DND-41 (cell line): ENCODE measurements at regions not wholly inside any gene's neighbourhood (a gene's known extent, or its start where the extent isn't known, plus 50 kb on each side); places are given as distances from the start of the nearest gene placed in this dataset.

Source experiments
- EZH2 ChIP-seq: IDR thresholded peaks from 3 replicates; pipeline ENCODE4 v1.6.1; 2012; ENCODE audit warnings: borderline replicate concordance, low read depth, mild to moderate bottlenecking, moderate library complexity, low read length, inconsistent platforms; ENCODE audit not compliant: severe bottlenecking
- TF ChIP-seq, protein P1 (sequence below): IDR thresholded peaks from 2 replicates; pipeline ENCODE4 v1.5.1; 2012; ENCODE audit warnings: borderline replicate concordance, low read length, moderate library complexity, mild to moderate bottlenecking; ENCODE audit not compliant: poor library complexity, severe bottlenecking; ENCODE audit errors: extremely low read depth

DNA sequence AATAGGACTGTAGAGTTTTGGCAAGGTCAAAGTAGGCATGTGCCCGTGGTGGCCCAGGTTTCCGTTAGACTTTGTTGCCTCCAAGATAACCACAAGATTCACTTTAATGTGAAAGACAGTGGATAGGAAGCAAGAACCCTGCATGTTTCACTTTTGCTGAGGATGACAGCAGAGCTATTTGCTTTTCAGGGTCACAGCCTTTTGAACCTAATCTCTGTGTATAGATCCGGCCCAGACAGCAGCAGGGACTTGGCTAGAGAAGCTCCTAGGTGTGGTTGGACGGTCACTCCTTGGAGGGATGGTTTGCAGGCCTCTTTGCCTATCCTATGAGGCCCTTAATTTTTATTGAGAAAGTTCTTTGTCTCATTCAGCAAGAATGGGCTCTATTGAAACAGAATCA lies 538.8 kb downstream of the HACE1 start:
- TF ChIP-seq, protein P1, sequence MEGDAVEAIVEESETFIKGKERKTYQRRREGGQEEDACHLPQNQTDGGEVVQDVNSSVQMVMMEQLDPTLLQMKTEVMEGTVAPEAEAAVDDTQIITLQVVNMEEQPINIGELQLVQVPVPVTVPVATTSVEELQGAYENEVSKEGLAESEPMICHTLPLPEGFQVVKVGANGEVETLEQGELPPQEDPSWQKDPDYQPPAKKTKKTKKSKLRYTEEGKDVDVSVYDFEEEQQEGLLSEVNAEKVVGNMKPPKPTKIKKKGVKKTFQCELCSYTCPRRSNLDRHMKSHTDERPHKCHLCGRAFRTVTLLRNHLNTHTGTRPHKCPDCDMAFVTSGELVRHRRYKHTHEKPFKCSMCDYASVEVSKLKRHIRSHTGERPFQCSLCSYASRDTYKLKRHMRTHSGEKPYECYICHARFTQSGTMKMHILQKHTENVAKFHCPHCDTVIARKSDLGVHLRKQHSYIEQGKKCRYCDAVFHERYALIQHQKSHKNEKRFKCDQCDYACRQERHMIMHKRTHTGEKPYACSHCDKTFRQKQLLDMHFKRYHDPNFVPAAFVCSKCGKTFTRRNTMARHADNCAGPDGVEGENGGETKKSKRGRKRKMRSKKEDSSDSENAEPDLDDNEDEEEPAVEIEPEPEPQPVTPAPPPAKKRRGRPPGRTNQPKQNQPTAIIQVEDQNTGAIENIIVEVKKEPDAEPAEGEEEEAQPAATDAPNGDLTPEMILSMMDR, result no peak
- no peak for TF ChIP-seq EZH2
